GM19463 (cell line): ENCODE measurements at regions not wholly inside any gene's neighbourhood (a gene's known extent, or its start where the extent isn't known, plus 50 kb on each side); places are given as distances from the start of the nearest gene placed in this dataset.

ENCODE experiments used
- ATAC-seq: cut with Tn5 transposase; IDR thresholded peaks from one replicate; pipeline ENCODE4 v1.9.1; 2021; ENCODE audit warnings: mild to moderate bottlenecking, moderate library complexity; ENCODE audit not compliant: unreplicated experiment

DNA sequence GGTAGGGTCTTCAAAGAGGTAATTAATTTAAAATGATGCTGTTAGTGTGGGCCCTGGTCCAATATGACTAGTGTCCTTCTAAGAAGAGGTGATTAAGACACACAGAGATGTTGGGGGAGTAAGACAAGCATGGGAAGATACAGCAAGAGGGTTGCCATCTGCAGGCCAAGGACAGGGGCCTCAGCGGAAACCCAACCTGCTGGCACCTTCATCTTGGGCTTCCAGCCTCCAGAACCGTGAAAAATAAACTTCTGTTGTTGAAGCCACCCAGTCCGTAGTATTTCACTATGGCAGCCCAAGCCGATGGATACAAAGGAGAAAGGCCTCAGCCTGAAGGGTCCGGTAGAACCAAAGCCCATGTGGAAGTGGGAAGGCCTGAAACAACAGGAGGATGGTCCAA is 161.7 kb upstream of the UBE2E1 start:
- no peak for ATAC-seq

DNA sequence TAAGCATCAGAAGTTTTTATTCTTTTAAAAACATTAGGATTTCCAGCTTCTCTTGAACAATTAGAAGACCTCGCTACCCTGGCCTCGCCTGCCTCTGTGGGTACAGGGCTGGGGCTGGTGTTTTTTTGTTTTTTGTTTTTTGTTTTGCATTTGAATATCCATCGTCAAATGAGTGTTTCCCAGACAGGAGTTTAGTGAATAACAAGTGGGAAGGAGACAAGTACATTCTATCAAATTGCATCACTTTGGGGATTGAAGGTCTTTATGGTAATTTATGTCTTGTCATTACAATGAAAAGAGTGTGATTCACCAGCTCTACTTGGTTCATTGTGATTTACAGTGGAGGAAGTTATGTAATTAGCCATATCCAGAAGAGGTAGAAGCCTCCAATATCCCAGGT is 161.1 kb upstream of the UBE2E1 start:
- no peak for ATAC-seq

- ATAC-seq = no peak
Observed at GRCh38 chr3:23645533-23646183, 160.1 kb upstream of the UBE2E1 start.

DNA sequence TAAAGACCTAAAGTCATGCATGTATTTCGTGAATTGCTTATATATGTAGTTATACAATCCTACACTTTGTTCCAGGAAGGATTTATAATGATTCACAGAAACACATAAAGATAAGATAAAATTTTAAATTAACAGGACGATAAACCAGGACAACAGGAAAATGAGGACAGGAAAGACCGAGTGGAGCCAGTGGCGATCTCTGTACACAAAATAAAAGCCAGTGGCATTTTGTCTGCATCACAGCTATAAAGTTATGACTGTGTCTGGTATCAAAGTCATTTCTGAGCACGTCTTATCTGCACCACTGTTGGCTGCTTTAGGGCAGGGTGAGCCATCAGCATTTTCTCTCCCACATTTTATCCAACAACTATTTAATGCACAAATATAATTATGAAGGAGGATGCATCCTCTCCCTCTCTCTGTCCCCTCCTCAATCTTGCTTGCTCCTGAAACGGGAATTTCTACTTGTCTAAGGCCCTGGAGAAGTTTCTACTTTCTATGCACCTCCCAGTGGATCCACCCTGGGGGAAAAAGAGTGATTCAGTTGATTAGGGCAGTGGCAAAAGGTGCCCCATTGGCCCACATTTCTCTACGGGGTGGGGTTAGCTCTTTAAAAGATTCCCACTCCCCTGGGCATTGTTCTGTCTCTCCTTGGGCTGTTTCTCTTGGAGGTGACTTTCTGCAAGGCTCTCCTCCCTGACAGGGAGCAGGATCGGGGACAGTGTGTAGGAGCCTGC is 159.4 kb upstream of the UBE2E1 start:
- ATAC-seq = no peak

- no peak for ATAC-seq
Observed at GRCh38 chr3:23647706-23648258, 158.0 kb upstream of the UBE2E1 start.

DNA sequence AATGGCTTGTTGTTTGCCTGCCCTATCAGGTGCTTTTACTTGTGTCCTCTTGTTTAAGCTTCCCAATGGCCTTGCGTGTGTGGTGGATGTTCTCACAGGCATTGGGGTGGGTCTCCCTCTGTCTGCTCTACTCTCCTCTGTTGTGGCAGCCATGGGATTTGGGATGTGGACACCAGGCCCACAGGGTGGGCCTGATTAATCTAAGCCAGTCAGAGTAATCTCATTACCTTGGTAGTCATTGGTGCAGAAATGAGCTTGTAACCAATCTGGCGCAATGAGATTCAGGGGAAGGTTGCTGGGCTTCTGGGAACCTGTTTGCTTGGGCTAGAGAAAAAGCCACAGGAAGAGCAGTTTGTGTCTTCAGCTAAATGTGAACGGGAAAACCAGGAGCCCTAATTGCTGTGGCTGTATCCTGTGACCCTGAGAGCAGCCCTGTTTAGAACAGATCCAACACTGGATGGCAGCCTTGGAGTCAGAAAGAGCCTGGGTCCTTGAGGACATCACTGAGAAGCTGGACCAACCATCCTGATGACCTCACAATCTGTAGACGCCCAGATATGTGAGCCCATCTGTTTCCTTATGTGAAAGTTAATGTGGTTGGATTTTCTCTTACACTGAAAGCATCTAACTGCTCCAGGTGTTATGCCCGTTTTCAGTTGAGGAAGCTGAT is 157.3 kb upstream of the UBE2E1 start:
- no peak for ATAC-seq

DNA sequence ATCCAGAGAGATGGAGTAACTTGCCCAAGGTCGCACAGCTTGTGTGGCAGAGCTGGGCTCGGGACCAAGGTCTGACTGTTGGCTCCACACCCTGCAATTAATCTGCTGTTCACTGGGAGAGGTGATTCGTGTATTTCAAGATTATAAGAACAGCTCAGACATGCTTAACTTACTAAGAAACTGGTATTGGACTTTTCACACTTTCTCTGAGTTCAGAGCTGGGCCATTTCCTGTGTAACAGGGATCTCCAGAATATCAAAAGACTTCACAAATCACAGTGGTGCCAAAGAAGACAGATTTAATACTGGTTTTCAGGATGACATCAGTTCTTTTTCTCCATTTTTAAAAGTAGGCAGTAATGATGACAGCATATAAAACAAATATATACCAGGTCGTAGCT is 156.8 kb upstream of the UBE2E1 start:
- ATAC-seq = no peak

- no peak for ATAC-seq
Observed at GRCh38 chr3:23649448-23649847, 156.3 kb upstream of the UBE2E1 start.

DNA sequence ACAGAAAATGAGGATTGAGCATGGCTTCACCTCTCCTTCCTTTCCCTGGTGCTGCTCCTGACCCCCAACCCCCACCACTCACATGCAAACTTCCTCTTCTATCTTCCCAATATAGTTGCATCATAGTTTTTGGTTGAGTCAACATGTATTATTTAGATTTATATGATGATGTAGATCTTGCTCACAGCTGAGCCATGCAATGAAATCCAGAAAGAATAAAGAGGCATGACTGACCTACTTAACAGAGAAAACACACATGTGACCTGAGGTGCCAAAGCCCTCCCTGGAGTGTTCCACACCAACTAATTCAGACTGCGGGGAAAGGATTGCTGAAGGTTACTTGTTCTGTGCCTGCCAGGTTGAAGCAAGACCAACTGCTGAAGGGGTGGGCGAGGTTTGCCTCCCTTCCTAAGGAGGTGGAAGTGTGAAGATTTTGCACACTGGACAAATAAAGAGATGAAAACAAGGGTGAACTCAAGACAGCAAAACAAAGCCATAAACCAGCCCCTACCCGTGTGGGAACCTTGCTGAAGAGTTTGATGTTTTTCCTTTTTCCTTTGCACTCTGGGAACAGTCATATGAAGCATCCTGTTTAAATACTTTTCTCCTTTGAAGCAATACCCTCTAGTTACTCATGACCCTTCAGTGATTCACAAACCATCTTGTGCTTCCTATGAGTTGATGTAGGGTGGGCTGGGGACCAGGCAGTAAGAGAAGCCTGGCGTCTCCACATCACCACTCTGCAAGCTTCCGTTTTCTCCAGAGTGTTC is 155.2 kb upstream of the UBE2E1 start:
- no peak for ATAC-seq

- ATAC-seq = peak; percentile 82
Observed at GRCh38 chr3:23653647-23654525, 151.9 kb upstream of the UBE2E1 start.

DNA sequence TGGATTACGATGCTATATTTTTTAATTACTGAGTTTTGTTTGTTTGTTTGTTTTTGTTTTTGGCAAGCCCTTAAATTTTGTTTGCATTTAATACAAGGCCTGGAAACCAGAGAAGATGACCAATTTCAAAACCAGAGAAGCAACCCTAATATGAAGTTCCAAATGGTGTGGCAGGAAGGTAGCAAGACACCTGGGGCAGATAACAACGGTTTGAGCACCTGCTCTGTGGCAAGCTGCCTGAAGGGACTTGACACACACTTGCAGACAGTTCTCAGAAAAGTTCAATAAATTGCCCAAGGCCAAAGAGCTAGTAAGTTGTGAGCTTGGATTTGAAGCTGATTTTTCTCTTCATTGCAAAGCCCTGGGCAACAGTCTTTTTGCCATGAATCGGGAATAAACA is 151.2 kb upstream of the UBE2E1 start:
- ATAC-seq = no peak

DNA sequence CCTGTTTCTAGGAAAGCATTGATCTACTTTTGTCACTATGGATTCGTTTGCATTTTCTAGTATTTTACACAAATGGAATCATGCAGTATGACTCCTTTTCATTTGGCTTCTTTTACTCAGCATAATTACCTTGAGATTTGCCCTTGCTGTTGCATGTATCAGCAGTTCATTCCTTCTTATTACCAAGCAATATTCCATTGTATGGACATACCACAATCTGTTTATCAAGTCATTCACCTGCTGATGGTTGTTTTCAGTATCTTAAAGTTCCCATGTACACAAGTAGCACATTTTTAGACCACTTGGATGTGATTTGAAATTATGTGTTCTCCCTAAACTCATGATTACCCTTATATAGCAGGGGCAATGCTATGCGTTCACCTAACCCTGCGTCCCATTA is 150.0 kb upstream of the UBE2E1 start:
- no peak for ATAC-seq

DNA sequence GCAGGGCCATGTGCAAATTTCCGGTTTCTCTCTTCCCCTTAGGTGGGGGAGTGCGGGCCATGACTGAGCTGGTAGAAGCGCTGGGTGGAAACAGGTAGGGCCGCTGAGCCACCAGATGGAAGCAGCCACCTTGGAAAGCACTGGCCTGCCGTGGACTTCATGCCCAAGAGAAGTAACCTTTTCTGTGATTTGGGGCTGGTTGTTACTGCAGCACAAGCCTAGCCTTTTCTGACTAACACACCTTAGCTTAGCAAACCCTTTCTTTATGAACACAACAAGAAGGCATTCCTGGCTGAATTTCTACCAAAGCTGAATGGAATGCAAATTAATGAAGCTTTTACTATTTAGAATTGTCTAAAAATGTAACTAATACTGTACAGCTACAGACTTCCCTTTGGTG is 149.6 kb upstream of the UBE2E1 start:
- no peak for ATAC-seq

- ATAC-seq = no peak
Observed at GRCh38 chr3:23656821-23657220, 148.9 kb upstream of the UBE2E1 start.

GRCh38 chr3:23657647-23658046 is 148.1 kb upstream of the UBE2E1 start:
- ATAC-seq = no peak

- peak; percentile 63 for ATAC-seq
Observed at GRCh38 chr3:23659274-23659673, 146.5 kb upstream of the UBE2E1 start.

GRCh38 chr3:23659840-23660430 is 145.8 kb upstream of the UBE2E1 start:
- ATAC-seq = no peak

- ATAC-seq = no peak
Observed at GRCh38 chr3:23662079-23662617, 143.6 kb upstream of the UBE2E1 start.

GRCh38 chr3:23663246-23663645 is 142.5 kb upstream of the UBE2E1 start:
- ATAC-seq = no peak
